GM23338 (cell line): ENCODE measurements at regions not wholly inside any gene's neighbourhood (a gene's known extent, or its start where the extent isn't known, plus 50 kb on each side); places are given as distances from the start of the nearest gene placed in this dataset.

Experiments used
- ATAC-seq: fragments of 200-7000 bp; cut with Tn5 transposase; 3 replicates; pipeline ENCODE4 v1.9.1; 2020
- DNase-seq: peaks from one replicate; pipeline ENCODE4 v3.0.0-alpha.2; 2015; ENCODE audit warnings: low spot score
- H2AFZ ChIP-seq: fragments of 200-600 bp; sonication (generic); 2 replicates; pipeline ENCODE4 v1.8.0; 2016; ENCODE audit warnings: antibody characterized with exemption, mild to moderate bottlenecking, moderate library complexity
- H3F3A ChIP-seq: fragments of 200-600 bp; sonication (generic); replicated peaks from 2 replicates; pipeline ENCODE4 v1.8.0; 2017; ENCODE audit warnings: antibody characterized with exemption, mixed run types, low read depth
- H3K27ac ChIP-seq: fragments of 200-600 bp; sonication (generic); 2 replicates; pipeline ENCODE4 v1.6.1; 2016; ENCODE audit warnings: low read depth
- H3K27me3 ChIP-seq: fragments of 200-600 bp; sonication (generic); 2 replicates; pipeline ENCODE4 v1.8.0; 2016; ENCODE audit warnings: mild to moderate bottlenecking, mixed run types, moderate library complexity; ENCODE audit not compliant: insufficient read depth
- H3K36me3 ChIP-seq: fragments of 200-600 bp; sonication (generic); 2 replicates; pipeline ENCODE4 v1.8.0; 2016; ENCODE audit warnings: mild to moderate bottlenecking; ENCODE audit not compliant: insufficient read depth
- H3K4me1 ChIP-seq: fragments of 200-600 bp; sonication (generic); 2 replicates; pipeline ENCODE4 v1.8.0; 2016; ENCODE audit warnings: mild to moderate bottlenecking, moderate library complexity; ENCODE audit not compliant: insufficient read depth
- H3K4me2 ChIP-seq: fragments of 200-600 bp; sonication (generic); 2 replicates; pipeline ENCODE4 v1.7.1; 2017; ENCODE audit warnings: mixed run types
- H3K4me3 ChIP-seq: fragments of 200-600 bp; sonication (generic); 2 replicates; pipeline ENCODE4 v1.6.1; 2016; ENCODE audit warnings: mixed run types
- H3K79me2 ChIP-seq: fragments of 200-600 bp; sonication (generic); replicated peaks from 2 replicates; pipeline ENCODE4 v1.8.0; 2017; ENCODE audit warnings: mild to moderate bottlenecking; ENCODE audit not compliant: insufficient read depth
- H3K9me2 ChIP-seq: fragments of 200-600 bp; sonication (generic); 2 replicates; pipeline ENCODE4 v1.8.0; 2017; ENCODE audit not compliant: insufficient read depth
- H4K20me1 ChIP-seq: fragments of 200-600 bp; sonication (generic); replicated peaks from 2 replicates; pipeline ENCODE4 v1.8.0; 2017; ENCODE audit warnings: mild to moderate bottlenecking; ENCODE audit not compliant: insufficient read depth
- H3K27ac Mint-ChIP-seq: 2 replicates; pipeline ENCODE4 v1.8.0; 2020; ENCODE audit warnings: inconsistent platforms, mild to moderate bottlenecking, moderate library complexity, mixed read lengths
- H3K27me3 Mint-ChIP-seq: 3 replicates; pipeline ENCODE4 v1.8.0; 2022; ENCODE audit warnings: low read depth, mild to moderate bottlenecking, moderate library complexity, mixed read lengths, inconsistent platforms; ENCODE audit not compliant: insufficient read depth, poor library complexity
- H3K36me3 Mint-ChIP-seq: 3 replicates; pipeline ENCODE4 v1.8.0; 2021; ENCODE audit warnings: low read depth, mild to moderate bottlenecking, inconsistent platforms, moderate library complexity, mixed read lengths
- H3K4me1 Mint-ChIP-seq: 3 replicates; pipeline ENCODE4 v1.8.0; 2020; ENCODE audit warnings: mild to moderate bottlenecking, inconsistent platforms, mixed read lengths
- H3K4me3 Mint-ChIP-seq: 3 replicates; pipeline ENCODE4 v1.8.0; 2021; ENCODE audit warnings: moderate library complexity, mild to moderate bottlenecking, inconsistent platforms, mixed read lengths
- H3K9me3 Mint-ChIP-seq: 3 replicates; pipeline ENCODE4 v1.8.0; 2020; ENCODE audit warnings: moderate library complexity, mild to moderate bottlenecking, inconsistent platforms, mixed read lengths
- CREB1 ChIP-seq: fragments of 250-450 bp; sonication (Bioruptor Pico); IDR thresholded peaks from 2 replicates; pipeline ENCODE4 v1.5.0; 2020; ENCODE audit warnings: low read depth, mild to moderate bottlenecking, moderate library complexity
- EZH2 ChIP-seq: fragments of 200-600 bp; sonication (generic); IDR thresholded peaks from one replicate; pipeline ENCODE4 v1.8.0; 2017; ENCODE audit warnings: antibody characterized with exemption, mild to moderate bottlenecking, low read depth; ENCODE audit not compliant: unreplicated experiment
- EZH2phosphoT487 ChIP-seq: fragments of 200-600 bp; sonication (generic); IDR thresholded peaks from one replicate; pipeline ENCODE4 v1.8.1; 2018; ENCODE audit warnings: antibody characterized with exemption; ENCODE audit not compliant: unreplicated experiment
- JUNB ChIP-seq: IDR thresholded peaks from one replicate; pipeline ENCODE4 v1.6.1; 2016; ENCODE audit warnings: antibody characterized with exemption; ENCODE audit not compliant: unreplicated experiment
- NANOG ChIP-seq: IDR thresholded peaks from 2 replicates; pipeline ENCODE4 v1.6.1; 2016; ENCODE audit warnings: antibody characterized with exemption, borderline replicate concordance
- POLR2AphosphoS5 ChIP-seq: IDR thresholded peaks from 2 replicates; pipeline ENCODE4 v1.6.1; 2016; ENCODE audit warnings: antibody characterized with exemption, low read depth
- STAT1 ChIP-seq: IDR thresholded peaks from one replicate; pipeline ENCODE4 v1.6.1; 2016; ENCODE audit warnings: antibody characterized with exemption; ENCODE audit not compliant: unreplicated experiment
- ZNF114 ChIP-seq: fragments of 250-450 bp; sonication (Bioruptor Pico); IDR thresholded peaks from 2 replicates; pipeline ENCODE4 v1.5.0; 2020; ENCODE audit warnings: mild to moderate bottlenecking, moderate library complexity
- ZNF331 ChIP-seq: fragments of 250-450 bp; sonication (Bioruptor Pico); IDR thresholded peaks from 2 replicates; pipeline ENCODE4 v1.5.0; 2020; ENCODE audit warnings: low read depth, mild to moderate bottlenecking, moderate library complexity
- TF ChIP-seq, protein P1 (sequence below): IDR thresholded peaks from one replicate; pipeline ENCODE4 v1.6.1; 2018; ENCODE audit warnings: antibody characterized with exemption; ENCODE audit not compliant: unreplicated experiment
- TF ChIP-seq, protein P2 (sequence below): IDR thresholded peaks from 2 replicates; pipeline ENCODE4 v1.6.1; 2016; ENCODE audit warnings: antibody characterized with exemption
- TF ChIP-seq, protein P3 (sequence below): fragments of 250-450 bp; sonication (Bioruptor Pico); IDR thresholded peaks from 2 replicates; pipeline ENCODE4 v1.5.0; 2020; ENCODE audit warnings: mild to moderate bottlenecking, moderate library complexity
- TF ChIP-seq, protein P4 (sequence below), 2 experiments: fragments of 200-600 bp in 1 of 2; sonication (generic) in 1 of 2; conservative IDR thresholded peaks; 2 replicates each; pipeline versions ENCODE4 v1.5.1 to v1.6.1; 2016 to 2017; ENCODE audit warnings: antibody characterized with exemption in 2 of 2, low read depth in 2 of 2, mild to moderate bottlenecking in 2 of 2, moderate library complexity in 1 of 2

DNA sequence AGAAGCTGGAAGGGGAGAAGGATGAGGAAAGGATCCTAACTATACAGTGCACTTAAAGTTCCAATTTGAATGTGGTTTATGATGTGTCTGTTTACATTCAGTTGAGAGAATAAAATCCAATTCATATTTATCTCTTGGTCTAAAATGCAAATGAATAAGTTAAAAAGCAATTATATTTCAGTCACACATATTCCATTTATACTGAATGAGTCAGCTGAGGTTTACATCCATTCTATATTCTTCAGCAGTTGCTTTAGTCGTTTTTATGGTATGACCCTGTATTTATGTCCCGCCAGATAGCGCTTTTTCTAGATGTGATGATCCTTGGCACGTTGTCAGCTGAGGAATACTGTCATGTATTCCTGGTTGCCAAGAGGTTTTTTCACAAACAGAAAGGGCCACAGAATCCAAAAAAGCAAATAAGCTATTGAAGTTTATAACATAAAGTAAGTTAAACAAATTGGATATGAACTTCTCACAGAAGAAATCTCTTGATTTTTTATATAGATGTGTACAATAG is 866.2 kb downstream of the NCAM2 start:
- no peak overlapping the region for H2AFZ ChIP-seq
- 0 out of 2 replicates have a peak, but pooled peaks cover 3% of the 10 kb centered on the region for H3K9me2 ChIP-seq
- no peak overlapping the region for H3K4me2 ChIP-seq
- DNase-seq: no peak
- no peak for ATAC-seq
- no peaks in the 10 kb centered on the region for H3K79me2 ChIP-seq
- Mint-ChIP-seq H3K27ac (no peak overlapping the region), H3K4me1 (peaks cover 13% of the 10 kb centered on the region), H3K4me3 (no peak overlapping the region), H3K9me3 (no peaks in the 10 kb centered on the region), H3K27me3 (no peaks in the 10 kb centered on the region), H3K36me3 (no peaks in the 10 kb centered on the region)
- H3K4me3 ChIP-seq: no peak overlapping the region
- H3K27ac ChIP-seq: no peak overlapping the region
- H4K20me1 ChIP-seq: no peaks in the 10 kb centered on the region
- peaks cover 10% of the 10 kb centered on the region; the same call in 1 of the 2 replicates for H3K4me1 ChIP-seq
- no peaks in the 10 kb centered on the region for H3F3A ChIP-seq
- no peaks in the 10 kb centered on the region for H3K27me3 ChIP-seq
- no peak for TF ChIP-seq STAT1
- TF ChIP-seq, protein P1, sequence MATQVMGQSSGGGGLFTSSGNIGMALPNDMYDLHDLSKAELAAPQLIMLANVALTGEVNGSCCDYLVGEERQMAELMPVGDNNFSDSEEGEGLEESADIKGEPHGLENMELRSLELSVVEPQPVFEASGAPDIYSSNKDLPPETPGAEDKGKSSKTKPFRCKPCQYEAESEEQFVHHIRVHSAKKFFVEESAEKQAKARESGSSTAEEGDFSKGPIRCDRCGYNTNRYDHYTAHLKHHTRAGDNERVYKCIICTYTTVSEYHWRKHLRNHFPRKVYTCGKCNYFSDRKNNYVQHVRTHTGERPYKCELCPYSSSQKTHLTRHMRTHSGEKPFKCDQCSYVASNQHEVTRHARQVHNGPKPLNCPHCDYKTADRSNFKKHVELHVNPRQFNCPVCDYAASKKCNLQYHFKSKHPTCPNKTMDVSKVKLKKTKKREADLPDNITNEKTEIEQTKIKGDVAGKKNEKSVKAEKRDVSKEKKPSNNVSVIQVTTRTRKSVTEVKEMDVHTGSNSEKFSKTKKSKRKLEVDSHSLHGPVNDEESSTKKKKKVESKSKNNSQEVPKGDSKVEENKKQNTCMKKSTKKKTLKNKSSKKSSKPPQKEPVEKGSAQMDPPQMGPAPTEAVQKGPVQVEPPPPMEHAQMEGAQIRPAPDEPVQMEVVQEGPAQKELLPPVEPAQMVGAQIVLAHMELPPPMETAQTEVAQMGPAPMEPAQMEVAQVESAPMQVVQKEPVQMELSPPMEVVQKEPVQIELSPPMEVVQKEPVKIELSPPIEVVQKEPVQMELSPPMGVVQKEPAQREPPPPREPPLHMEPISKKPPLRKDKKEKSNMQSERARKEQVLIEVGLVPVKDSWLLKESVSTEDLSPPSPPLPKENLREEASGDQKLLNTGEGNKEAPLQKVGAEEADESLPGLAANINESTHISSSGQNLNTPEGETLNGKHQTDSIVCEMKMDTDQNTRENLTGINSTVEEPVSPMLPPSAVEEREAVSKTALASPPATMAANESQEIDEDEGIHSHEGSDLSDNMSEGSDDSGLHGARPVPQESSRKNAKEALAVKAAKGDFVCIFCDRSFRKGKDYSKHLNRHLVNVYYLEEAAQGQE: no peak
- no peak for TF ChIP-seq EZH2
- TF ChIP-seq CREB1: no peak
- TF ChIP-seq, protein P2, sequence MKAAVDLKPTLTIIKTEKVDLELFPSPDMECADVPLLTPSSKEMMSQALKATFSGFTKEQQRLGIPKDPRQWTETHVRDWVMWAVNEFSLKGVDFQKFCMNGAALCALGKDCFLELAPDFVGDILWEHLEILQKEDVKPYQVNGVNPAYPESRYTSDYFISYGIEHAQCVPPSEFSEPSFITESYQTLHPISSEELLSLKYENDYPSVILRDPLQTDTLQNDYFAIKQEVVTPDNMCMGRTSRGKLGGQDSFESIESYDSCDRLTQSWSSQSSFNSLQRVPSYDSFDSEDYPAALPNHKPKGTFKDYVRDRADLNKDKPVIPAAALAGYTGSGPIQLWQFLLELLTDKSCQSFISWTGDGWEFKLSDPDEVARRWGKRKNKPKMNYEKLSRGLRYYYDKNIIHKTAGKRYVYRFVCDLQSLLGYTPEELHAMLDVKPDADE: no peak
- TF ChIP-seq JUNB: no peak
- no peak for TF ChIP-seq NANOG
- TF ChIP-seq ZNF331 (CRISPR knock-in tag): no peak
- no peak for TF ChIP-seq ZNF114 (CRISPR knock-in tag)
- TF ChIP-seq, protein P3, sequence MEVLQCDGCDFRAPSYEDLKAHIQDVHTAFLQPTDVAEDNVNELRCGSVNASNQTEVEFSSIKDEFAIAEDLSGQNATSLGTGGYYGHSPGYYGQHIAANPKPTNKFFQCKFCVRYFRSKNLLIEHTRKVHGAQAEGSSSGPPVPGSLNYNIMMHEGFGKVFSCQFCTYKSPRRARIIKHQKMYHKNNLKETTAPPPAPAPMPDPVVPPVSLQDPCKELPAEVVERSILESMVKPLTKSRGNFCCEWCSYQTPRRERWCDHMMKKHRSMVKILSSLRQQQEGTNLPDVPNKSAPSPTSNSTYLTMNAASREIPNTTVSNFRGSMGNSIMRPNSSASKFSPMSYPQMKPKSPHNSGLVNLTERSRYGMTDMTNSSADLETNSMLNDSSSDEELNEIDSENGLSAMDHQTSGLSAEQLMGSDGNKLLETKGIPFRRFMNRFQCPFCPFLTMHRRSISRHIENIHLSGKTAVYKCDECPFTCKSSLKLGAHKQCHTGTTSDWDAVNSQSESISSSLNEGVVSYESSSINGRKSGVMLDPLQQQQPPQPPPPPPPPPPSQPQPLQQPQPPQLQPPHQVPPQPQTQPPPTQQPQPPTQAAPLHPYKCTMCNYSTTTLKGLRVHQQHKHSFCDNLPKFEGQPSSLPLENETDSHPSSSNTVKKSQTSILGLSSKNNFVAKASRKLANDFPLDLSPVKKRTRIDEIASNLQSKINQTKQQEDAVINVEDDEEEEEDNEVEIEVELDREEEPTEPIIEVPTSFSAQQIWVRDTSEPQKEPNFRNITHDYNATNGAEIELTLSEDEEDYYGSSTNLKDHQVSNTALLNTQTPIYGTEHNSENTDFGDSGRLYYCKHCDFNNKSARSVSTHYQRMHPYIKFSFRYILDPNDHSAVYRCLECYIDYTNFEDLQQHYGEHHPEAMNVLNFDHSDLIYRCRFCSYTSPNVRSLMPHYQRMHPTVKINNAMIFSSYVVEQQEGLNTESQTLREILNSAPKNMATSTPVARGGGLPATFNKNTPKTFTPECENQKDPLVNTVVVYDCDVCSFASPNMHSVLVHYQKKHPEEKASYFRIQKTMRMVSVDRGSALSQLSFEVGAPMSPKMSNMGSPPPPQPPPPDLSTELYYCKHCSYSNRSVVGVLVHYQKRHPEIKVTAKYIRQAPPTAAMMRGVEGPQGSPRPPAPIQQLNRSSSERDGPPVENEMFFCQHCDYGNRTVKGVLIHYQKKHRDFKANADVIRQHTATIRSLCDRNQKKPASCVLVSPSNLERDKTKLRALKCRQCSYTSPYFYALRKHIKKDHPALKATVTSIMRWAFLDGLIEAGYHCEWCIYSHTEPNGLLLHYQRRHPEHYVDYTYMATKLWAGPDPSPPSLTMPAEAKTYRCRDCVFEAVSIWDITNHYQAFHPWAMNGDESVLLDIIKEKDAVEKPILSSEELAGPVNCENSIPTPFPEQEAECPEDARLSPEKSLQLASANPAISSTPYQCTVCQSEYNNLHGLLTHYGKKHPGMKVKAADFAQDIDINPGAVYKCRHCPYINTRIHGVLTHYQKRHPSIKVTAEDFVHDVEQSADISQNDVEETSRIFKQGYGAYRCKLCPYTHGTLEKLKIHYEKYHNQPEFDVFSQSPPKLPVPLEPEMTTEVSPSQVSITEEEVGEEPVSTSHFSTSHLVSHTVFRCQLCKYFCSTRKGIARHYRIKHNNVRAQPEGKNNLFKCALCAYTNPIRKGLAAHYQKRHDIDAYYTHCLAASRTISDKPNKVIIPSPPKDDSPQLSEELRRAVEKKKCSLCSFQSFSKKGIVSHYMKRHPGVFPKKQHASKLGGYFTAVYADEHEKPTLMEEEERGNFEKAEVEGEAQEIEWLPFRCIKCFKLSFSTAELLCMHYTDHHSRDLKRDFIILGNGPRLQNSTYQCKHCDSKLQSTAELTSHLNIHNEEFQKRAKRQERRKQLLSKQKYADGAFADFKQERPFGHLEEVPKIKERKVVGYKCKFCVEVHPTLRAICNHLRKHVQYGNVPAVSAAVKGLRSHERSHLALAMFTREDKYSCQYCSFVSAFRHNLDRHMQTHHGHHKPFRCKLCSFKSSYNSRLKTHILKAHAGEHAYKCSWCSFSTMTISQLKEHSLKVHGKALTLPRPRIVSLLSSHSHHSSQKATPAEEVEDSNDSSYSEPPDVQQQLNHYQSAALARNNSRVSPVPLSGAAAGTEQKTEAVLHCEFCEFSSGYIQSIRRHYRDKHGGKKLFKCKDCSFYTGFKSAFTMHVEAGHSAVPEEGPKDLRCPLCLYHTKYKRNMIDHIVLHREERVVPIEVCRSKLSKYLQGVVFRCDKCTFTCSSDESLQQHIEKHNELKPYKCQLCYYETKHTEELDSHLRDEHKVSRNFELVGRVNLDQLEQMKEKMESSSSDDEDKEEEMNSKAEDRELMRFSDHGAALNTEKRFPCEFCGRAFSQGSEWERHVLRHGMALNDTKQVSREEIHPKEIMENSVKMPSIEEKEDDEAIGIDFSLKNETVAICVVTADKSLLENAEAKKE (CRISPR knock-in tag): no peak
- TF ChIP-seq, protein P4, sequence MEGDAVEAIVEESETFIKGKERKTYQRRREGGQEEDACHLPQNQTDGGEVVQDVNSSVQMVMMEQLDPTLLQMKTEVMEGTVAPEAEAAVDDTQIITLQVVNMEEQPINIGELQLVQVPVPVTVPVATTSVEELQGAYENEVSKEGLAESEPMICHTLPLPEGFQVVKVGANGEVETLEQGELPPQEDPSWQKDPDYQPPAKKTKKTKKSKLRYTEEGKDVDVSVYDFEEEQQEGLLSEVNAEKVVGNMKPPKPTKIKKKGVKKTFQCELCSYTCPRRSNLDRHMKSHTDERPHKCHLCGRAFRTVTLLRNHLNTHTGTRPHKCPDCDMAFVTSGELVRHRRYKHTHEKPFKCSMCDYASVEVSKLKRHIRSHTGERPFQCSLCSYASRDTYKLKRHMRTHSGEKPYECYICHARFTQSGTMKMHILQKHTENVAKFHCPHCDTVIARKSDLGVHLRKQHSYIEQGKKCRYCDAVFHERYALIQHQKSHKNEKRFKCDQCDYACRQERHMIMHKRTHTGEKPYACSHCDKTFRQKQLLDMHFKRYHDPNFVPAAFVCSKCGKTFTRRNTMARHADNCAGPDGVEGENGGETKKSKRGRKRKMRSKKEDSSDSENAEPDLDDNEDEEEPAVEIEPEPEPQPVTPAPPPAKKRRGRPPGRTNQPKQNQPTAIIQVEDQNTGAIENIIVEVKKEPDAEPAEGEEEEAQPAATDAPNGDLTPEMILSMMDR (conservative IDR thresholded peaks at IDR 0.05; ENCODE audit: low read depth in 2 of 2): no peak
- TF ChIP-seq EZH2phosphoT487: no peak
- TF ChIP-seq POLR2AphosphoS5: no peak
- H3K36me3 ChIP-seq: no peaks in the 10 kb centered on the region
